SH-SY5Y (cell line): ENCODE measurements at regions not wholly inside any gene's neighbourhood (a gene's known extent, or its start where the extent isn't known, plus 50 kb on each side); places are given as distances from the start of the nearest gene placed in this dataset.

Experiments
- GATA2 ChIP-seq: IDR thresholded peaks from 2 replicates; pipeline ENCODE4 v1.6.1; 2011; ENCODE audit warnings: mild to moderate bottlenecking, low read depth, low read length
- GATA3 ChIP-seq: IDR thresholded peaks from 2 replicates; pipeline ENCODE4 v1.6.1; 2011; ENCODE audit warnings: low read depth, mild to moderate bottlenecking, low read length, moderate library complexity

GRCh38 chr1:239516579-239516978 lies 130.2 kb downstream of the CHRM3 start:
- TF ChIP-seq GATA2, result no peak
- no peak for TF ChIP-seq GATA3
